ENCODE measurements at regions not wholly inside any gene's neighbourhood (a gene's known extent, or its start where the extent isn't known, plus 50 kb on each side); places are given as distances from the start of the nearest gene placed in this dataset.
"Not testable (repeated sequence)": the region's sequence is repeated elsewhere in the genome, so short reads cannot be mapped to it uniquely, and the experiment has no call there.

DNA sequence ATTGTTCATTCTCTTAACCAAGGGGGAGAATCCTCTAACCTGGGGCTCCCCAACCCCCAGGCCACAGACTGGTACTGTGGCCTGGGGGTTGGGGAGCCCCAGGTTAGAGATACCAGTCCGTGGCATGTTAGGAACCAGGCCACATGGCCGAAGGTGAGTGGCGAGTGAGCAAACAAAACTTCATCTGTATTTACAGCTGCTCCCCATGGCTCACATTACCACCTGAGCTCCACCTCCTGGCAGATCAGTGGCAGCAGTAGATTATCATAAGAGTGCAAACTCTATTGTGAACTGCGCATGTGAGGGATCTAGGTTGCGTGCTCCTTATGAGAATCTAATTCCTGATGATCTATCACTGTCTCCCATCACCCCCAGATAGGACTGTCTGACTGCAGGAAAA lies 957.2 kb upstream of the PRKX start:
- no peak overlapping the region for H3K27ac Mint-ChIP-seq
- intact Hi-C loops (cut with micrococcal nuclease): no loop called here
- no peaks in the 10 kb centered on the region for H3K9me3 Mint-ChIP-seq
- H3K27me3 Mint-ChIP-seq (ENCODE audit: low read depth): no peaks in the 10 kb centered on the region
- H3K4me3 Mint-ChIP-seq: no peak overlapping the region
- CTCF ChIA-PET: no interaction called here
- no peaks in the 10 kb centered on the region for H3K36me3 Mint-ChIP-seq (ENCODE audit: low read depth)
- no peak for DNase-seq
- H3K4me1 Mint-ChIP-seq (ENCODE audit: low read depth): no peaks in the 10 kb centered on the region

DNA sequence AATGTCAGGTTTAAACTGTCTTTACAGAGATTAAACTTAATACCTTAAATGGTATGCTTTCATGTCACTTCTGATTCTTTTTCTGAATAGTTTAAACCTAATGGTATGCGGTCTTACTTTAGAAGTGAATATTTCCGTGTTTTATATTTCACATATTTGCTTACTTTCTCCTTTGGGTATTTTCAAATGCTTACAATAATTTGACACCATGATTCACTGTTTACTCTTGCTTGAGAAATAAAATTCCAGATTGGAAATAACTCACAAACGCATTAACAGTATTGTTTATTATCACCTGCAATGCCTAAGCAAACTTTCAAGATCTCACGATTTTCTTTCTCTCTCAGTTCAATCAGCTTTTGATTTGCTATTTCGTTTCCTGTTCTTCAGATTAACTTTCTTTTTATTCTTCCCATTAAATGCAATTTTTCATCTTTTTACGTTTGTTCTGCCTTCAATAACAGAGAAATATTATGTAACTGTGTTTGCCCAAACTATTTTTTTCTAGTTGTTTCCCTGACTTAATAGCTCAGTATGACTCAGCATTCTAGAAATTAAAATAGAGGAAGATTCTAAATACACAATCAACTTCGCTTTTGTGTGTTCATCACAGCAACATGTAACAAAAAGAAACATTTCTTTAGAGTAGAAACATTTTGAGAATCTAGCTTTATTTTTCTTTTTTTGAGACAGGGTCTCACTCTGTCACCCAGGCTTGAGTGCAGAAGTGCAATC lies 955.5 kb upstream of the PRKX start:
- no peaks in the 10 kb centered on the region for H3K36me3 Mint-ChIP-seq (ENCODE audit: low read depth)
- CTCF ChIA-PET: no interaction called here
- DNase-seq: no peak
- H3K4me1 Mint-ChIP-seq (ENCODE audit: low read depth): no peaks in the 10 kb centered on the region
- H3K4me3 Mint-ChIP-seq: no peak overlapping the region
- no peaks in the 10 kb centered on the region for H3K9me3 Mint-ChIP-seq
- intact Hi-C loops (cut with micrococcal nuclease): no loop called here
- H3K27ac Mint-ChIP-seq: no peak overlapping the region
- H3K27me3 Mint-ChIP-seq (ENCODE audit: low read depth): no peaks in the 10 kb centered on the region

DNA sequence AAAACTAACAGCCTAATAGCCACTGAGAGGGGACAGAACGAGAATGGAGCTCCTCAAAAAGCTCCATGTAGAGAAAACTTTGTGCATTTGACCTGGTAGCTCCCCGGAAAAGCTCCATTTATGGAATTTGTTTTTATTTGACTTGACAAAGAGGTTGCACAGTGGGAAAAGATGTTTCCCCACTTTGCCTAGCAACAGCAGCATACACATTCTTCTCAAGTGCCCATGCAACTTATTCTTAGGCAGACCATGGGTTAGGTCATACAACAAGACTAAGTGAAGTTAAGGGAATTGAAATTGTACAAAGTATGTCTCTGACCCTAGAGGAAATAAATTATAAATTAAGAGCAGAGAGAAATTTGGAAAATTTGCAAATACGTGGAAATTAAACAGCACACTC lies 949.6 kb upstream of the PRKX start:
- DNase-seq: no peak
- Mint-ChIP-seq H3K9me3 (peaks cover 2% of the 10 kb centered on the region), H3K36me3 (ENCODE audit: low read depth) (no peaks in the 10 kb centered on the region), H3K4me1 (ENCODE audit: low read depth) (no peaks in the 10 kb centered on the region), H3K27ac (no peak overlapping the region), H3K4me3 (no peak overlapping the region), H3K27me3 (ENCODE audit: low read depth) (no peaks in the 10 kb centered on the region)
- CTCF ChIA-PET: no interaction called here
- intact Hi-C loops (cut with micrococcal nuclease): no loop called here

DNA sequence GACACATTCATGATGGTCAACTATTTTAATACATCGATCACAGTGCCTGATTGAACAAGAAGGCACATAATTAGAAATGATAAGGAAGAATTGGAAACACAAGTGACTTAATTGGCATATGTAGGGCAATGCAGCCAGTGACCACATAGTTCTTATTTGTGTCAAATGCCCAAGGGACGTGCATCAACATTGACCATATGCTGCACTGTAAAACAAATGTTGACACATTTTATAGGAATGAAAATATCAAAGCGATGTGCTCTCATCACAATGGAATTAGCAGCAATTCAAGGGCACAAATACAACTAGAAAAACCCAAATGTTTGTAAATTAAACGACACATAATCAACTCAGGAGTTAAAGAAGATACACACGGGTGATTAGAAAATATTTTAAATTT lies 948.3 kb upstream of the PRKX start:
- intact Hi-C loops (cut with micrococcal nuclease): no loop called here
- Mint-ChIP-seq H3K4me1 (ENCODE audit: low read depth) (no peaks in the 10 kb centered on the region), H3K9me3 (peaks cover 2% of the 10 kb centered on the region), H3K36me3 (ENCODE audit: low read depth) (no peaks in the 10 kb centered on the region), H3K27me3 (ENCODE audit: low read depth) (no peaks in the 10 kb centered on the region), H3K4me3 (no peak overlapping the region), H3K27ac (no peak overlapping the region)
- CTCF ChIA-PET: no interaction called here
- DNase-seq: no peak

DNA sequence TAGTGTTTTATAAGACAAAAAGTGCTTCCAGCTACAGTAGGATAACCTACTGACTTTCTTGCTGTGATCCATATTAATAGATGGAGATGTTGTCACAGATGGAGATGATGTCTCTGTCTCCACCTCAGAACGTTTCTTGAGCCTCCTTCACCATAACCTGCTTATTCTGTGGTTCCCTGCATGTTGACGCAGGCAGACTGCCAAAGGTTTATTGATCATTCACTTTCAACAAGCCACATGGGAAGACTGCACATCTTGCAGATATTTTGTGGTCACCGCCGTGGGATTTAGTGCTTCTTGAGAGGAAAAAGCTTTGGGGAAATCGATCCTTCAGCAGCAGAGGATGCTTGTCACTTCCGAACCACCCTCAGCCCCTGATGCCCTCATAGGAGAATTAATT lies 943.0 kb upstream of the PRKX start:
- no peak overlapping the region for H3K4me3 Mint-ChIP-seq
- CTCF ChIA-PET: no interaction called here
- H3K27ac Mint-ChIP-seq: no peak overlapping the region
- H3K9me3 Mint-ChIP-seq: peaks cover 6% of the 10 kb centered on the region
- no peaks in the 10 kb centered on the region for H3K4me1 Mint-ChIP-seq (ENCODE audit: low read depth)
- no peaks in the 10 kb centered on the region for H3K27me3 Mint-ChIP-seq (ENCODE audit: low read depth)
- H3K36me3 Mint-ChIP-seq (ENCODE audit: low read depth): no peaks in the 10 kb centered on the region
- intact Hi-C loops (cut with micrococcal nuclease): no loop called here
- DNase-seq: no peak

DNA sequence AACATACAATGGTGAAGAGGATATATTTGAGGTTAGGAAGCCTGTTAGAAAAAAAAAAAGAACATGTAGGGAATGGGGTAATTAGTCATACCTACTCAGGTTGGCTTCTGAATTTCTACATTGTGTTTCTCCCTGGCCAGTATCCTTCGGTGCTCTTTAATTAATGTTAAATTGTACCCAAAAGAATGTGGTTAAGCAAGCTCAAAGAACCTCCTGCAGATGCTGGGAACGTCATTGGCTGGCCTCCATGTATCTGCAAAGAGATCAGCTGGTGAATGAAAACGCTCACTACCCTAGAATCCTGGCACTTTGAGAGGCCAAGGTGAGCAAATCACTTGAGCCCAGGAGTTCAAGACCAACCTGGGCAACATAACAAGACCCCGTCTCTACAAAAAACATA lies 942.3 kb upstream of the PRKX start:
- no peak overlapping the region for H3K27ac Mint-ChIP-seq
- no peak for DNase-seq
- H3K36me3 Mint-ChIP-seq (ENCODE audit: low read depth): no peaks in the 10 kb centered on the region
- no peaks in the 10 kb centered on the region for H3K4me1 Mint-ChIP-seq (ENCODE audit: low read depth)
- no peaks in the 10 kb centered on the region for H3K27me3 Mint-ChIP-seq (ENCODE audit: low read depth)
- peaks cover 6% of the 10 kb centered on the region for H3K9me3 Mint-ChIP-seq
- intact Hi-C loops (cut with micrococcal nuclease): no loop called here
- CTCF ChIA-PET: no interaction called here
- H3K4me3 Mint-ChIP-seq: no peak overlapping the region

DNA sequence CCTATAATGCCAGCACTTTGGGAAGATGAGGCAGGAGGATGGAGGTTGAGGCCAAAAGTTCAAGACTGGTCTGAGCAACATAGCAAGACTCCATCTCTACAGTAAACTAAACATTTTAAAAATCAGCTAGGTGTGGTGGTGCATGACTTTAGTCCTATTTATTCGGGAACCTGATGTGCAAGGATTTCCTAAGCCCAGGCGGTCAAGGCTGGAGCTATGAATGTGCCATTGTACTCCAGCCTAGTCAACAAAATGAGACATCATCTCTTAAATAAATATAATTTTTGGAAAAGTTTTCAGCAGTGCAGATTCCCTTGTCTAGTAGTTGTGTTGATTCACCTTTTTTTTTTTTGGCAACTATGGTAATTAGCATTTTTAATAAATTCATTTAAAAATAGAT lies 928.7 kb upstream of the PRKX start:
- no peak overlapping the region for H3K27ac Mint-ChIP-seq
- no peaks in the 10 kb centered on the region for H3K36me3 Mint-ChIP-seq (ENCODE audit: low read depth)
- H3K9me3 Mint-ChIP-seq: no peaks in the 10 kb centered on the region
- H3K4me3 Mint-ChIP-seq: no peak overlapping the region
- intact Hi-C loops (cut with micrococcal nuclease): no loop called here
- no peaks in the 10 kb centered on the region for H3K4me1 Mint-ChIP-seq (ENCODE audit: low read depth)
- CTCF ChIA-PET: no interaction called here
- no peaks in the 10 kb centered on the region for H3K27me3 Mint-ChIP-seq (ENCODE audit: low read depth)
- DNase-seq: no peak

DNA sequence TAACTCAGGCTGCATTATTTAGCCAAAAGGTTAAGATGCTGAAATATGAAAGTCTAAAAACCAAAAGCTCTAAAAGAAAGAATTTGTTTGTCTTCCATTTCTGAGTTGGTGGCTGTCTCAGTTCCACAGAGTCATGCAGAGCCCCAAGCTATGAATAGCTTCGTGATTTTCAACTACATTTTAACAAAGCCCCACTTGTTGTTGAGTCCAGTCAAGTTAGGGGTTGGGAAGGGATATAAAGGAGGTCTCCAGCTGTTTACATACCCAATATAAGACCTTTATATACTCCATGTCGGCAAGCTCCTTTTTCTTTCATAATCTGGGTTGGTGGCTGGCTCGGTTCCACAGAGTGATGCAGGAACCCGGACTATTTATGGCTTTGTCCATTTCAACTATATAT lies 924.6 kb upstream of the PRKX start:
- no peak overlapping the region for H3K4me3 Mint-ChIP-seq
- CTCF ChIA-PET: no interaction called here
- H3K27me3 Mint-ChIP-seq (ENCODE audit: low read depth): no peaks in the 10 kb centered on the region

DNA sequence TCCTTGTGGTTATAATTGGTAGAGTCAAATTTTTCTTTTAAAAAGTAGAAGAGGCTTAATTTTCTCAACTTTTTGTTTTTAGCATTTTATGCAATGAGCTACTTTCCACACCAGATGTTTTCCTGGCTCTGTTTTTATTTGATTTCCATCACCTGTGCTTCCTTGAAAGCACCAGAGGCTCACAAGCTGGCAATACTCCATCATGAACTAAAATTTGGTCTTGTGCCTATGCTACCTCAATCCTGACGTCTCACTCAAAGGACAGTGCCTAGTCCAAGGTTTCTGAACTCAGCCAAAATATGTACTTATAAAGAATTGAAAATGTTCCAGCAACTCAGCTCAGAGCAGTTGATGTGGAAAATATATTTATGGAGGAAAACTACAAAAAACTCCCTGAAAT lies 914.0 kb upstream of the PRKX start:
- no peaks in the 10 kb centered on the region for H3K4me1 Mint-ChIP-seq (ENCODE audit: low read depth)
- H3K4me3 Mint-ChIP-seq: no peak overlapping the region
- H3K27ac Mint-ChIP-seq: no peak overlapping the region
- no peaks in the 10 kb centered on the region for H3K27me3 Mint-ChIP-seq (ENCODE audit: low read depth)
- H3K36me3 Mint-ChIP-seq (ENCODE audit: low read depth): no peaks in the 10 kb centered on the region
- CTCF ChIA-PET: no interaction called here
- DNase-seq: no peak
- intact Hi-C loops (cut with micrococcal nuclease): no loop called here
- H3K9me3 Mint-ChIP-seq: peaks cover 3% of the 10 kb centered on the region

More for the DNA sequence above, 924.6 kb upstream of the PRKX start:
- intact Hi-C loops (cut with micrococcal nuclease): no loop called here
- Mint-ChIP-seq H3K36me3 (ENCODE audit: low read depth) (no peaks in the 10 kb centered on the region), H3K4me1 (ENCODE audit: low read depth) (no peaks in the 10 kb centered on the region), H3K9me3 (no peaks in the 10 kb centered on the region), H3K27ac (no peak overlapping the region)
- DNase-seq: no peak

DNA sequence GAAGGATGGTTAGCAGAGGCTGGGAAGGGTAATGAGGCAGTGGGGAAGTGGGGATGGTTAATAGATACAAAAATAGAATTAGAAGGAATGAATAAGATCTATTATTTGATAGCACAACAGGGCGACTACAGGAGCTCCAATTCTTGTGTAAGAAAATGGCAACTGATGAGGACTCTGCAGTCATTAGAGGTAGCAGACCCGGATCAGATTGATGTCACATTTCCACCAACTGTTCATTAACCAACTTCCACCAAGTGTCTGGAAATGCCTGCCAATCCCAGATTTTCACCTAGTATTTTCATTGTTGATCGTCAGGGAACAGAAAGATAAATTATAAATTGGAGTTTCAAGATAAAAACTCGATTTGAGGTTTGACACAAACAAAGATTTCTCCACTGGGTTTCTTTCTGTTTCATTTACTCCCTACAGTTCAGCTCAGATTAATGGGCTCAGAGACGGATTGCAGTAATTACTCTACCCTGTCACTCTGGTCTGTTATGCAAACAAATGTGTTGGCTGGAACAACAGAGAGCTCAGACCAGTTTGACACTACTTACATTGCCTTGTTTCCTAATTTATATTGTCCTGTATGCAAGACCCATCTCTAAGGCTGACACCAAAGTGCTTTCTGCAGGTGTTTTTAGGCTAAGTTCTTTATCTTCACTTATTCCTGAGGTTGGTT lies 909.2 kb upstream of the PRKX start:
- no peak overlapping the region for H3K4me3 Mint-ChIP-seq

DNA sequence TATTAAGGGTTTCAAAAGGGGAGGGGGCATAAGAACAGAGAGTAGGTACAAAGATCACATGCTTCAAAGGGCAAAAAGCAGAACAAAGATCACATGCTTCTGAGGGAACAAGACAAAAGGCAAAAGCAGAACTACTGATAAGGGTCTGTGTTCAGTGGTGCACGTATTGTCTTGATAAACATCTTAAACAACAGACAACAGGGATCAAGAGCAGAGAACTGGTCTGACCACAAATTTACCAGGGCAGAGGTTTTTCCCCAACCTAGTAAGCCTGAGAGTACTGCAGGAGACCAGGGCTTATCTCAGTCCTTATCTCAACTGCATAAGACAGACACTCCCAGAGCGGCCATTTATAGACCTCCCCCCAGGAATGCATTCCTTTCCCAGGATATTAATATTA lies 900.2 kb upstream of the PRKX start:
- H3K4me1 Mint-ChIP-seq (ENCODE audit: low read depth); CTCF ChIA-PET; intact Hi-C loops (cut with micrococcal nuclease); H3K27ac Mint-ChIP-seq; H3K27me3 Mint-ChIP-seq (ENCODE audit: low read depth); H3K36me3 Mint-ChIP-seq (ENCODE audit: low read depth); DNase-seq; H3K9me3 Mint-ChIP-seq; H3K4me3 Mint-ChIP-seq: not testable (repeated sequence)

More for the DNA sequence above, 909.2 kb upstream of the PRKX start:
- Mint-ChIP-seq H3K27ac (no peak overlapping the region), H3K4me1 (ENCODE audit: low read depth) (no peaks in the 10 kb centered on the region), H3K27me3 (ENCODE audit: low read depth) (no peaks in the 10 kb centered on the region), H3K36me3 (ENCODE audit: low read depth) (no peaks in the 10 kb centered on the region), H3K9me3 (peaks cover 2% of the 10 kb centered on the region)
- DNase-seq: no peak
- intact Hi-C loops (cut with micrococcal nuclease): no loop called here
- CTCF ChIA-PET: no interaction called here

DNA sequence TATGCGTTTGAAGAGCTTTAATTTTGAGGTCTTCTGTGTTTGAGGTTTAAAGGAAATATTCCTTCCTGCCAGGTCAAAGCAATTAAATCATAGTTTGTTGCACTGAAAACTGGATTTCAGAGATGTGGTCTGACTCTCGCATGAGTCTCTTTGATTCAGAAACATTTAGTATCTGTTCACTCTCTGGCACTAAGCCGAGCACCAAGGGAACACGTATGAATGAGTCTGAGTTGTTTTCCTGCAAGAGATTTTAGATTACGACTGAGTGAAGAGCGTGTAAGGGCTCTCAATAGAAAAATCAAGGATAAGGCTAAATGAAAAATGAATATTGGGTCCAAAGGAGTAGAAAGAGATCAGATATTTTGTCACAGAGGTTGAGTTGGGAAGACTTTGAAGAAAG lies 875.4 kb upstream of the PRKX start:
- CTCF ChIA-PET: no interaction called here
- intact Hi-C loops (cut with micrococcal nuclease): no loop called here

DNA sequence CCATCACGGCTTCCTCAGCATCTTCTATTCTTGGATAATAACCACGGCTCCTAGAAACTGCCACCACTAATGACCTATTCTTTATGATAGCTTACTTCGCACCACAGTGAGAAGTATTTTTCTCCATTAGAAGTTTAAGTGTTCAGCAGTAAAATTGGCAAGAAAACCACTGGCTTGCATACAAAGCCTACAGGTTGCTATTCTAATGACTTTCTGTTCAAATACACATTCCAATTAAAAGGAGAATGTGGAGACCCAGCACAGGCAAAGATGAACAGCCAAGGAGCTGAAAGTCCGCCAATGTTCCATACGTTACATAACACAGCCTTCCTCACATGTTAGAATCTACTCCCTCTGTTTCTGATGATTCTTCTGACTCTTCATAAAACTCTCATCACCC lies 875.0 kb upstream of the PRKX start:
- CTCF ChIA-PET: no interaction called here
- no peaks in the 10 kb centered on the region for H3K4me1 Mint-ChIP-seq (ENCODE audit: low read depth)
- intact Hi-C loops (cut with micrococcal nuclease): no loop called here

More for the DNA sequence above, 875.4 kb upstream of the PRKX start:
- Mint-ChIP-seq H3K27ac (no peak overlapping the region), H3K36me3 (ENCODE audit: low read depth) (no peaks in the 10 kb centered on the region), H3K4me3 (no peak overlapping the region), H3K4me1 (ENCODE audit: low read depth) (no peaks in the 10 kb centered on the region), H3K9me3 (no peaks in the 10 kb centered on the region), H3K27me3 (ENCODE audit: low read depth) (no peaks in the 10 kb centered on the region)
- no peak for DNase-seq

More for the DNA sequence above, 875.0 kb upstream of the PRKX start:
- Mint-ChIP-seq H3K27me3 (ENCODE audit: low read depth) (no peaks in the 10 kb centered on the region), H3K9me3 (no peaks in the 10 kb centered on the region), H3K36me3 (ENCODE audit: low read depth) (no peaks in the 10 kb centered on the region), H3K4me3 (no peak overlapping the region), H3K27ac (no peak overlapping the region)
- no peak for DNase-seq
